ENCODE measurements at regions not wholly inside any gene's neighbourhood (a gene's known extent, or its start where the extent isn't known, plus 50 kb on each side); places are given as distances from the start of the nearest gene placed in this dataset.

- TF ChIP-seq YY1 (IDR thresholded peaks at IDR 0.05; ENCODE audit: insufficient read depth, insufficient read length) (no peak), ZNF274 (IDR thresholded peaks at IDR 0.05; ENCODE audit: low read depth, low read length) (no peak), SUZ12 (IDR thresholded peaks at IDR 0.05; ENCODE audit: extremely low read depth, insufficient read depth, insufficient read length) (no peak)
These were observed 800.0 kb downstream of the KCNJ18 start for GRCh38 chr17:22492331-22492730.

Data from NT2/D1 (cell line).